ENCODE measurements at regions not wholly inside any gene's neighbourhood (a gene's known extent, or its start where the extent isn't known, plus 50 kb on each side); places are given as distances from the start of the nearest gene placed in this dataset.
"Not testable (repeated sequence)": the region's sequence is repeated elsewhere in the genome, so short reads cannot be mapped to it uniquely, and the experiment has no call there.

DNA sequence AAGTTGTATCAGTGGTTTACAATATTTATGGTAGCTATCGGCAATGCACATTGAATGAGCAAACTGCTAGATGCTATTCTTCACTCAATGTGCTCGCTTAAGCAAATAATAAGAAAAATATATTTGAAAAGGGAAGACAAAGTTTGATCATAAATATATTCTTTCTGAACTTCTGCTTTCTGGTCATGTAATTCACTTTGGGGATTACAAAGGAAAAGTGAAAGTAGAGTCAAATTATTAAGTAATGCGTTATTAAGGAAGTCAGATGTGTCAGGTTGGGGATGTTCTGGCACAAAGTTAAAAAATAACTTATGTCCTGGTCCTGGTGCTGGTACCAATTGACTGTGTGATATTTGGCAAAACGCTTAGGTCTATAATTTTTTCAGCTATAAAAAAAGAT is 98.0 kb upstream of the TRIM77 start:
- DNase-seq (ENCODE audit: extremely low spot score, insufficient read length, low read depth) (no peak), FAIRE-seq (no peak)

DNA sequence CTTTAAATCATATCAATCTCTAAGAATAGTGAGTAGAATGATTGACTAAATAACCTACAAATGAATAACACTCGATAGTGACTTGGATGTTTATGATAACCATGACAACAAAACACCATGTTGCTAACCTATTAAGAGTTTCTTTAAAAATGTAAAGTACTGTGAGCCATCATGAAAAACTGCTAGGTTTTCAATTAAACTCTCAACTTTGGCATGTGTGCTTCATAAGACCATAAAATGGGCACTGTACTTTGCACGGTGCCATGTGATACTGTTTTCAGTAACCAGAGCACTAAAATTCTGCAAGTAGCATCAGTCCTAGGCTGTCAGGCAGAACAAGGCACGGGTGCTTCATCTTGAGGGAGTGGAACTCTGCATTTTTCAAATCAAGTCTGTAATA is 96.2 kb upstream of the TRIM77 start:
- DNase-seq (ENCODE audit: extremely low spot score, insufficient read length, low read depth), result no peak
- no peak for FAIRE-seq

DNA sequence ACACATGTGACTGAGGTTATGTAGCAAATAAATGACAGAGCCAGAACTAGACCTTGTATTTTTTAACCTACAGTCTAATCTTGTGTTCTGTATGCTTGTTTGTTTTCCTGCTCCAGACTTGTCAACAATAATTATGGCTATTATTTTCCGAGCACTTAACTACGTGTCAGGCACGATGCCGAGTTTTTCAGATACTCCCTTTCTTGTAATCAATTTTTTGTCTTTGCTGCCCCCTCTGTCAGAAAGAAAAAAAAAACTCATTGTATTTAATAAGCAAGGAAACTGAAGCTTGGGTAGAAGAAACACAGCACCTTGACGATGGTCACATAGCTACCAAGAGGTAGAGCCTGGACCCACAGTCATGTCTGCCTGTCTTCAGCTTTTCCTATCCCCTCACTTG is 95.7 kb upstream of the TRIM77 start:
- DNase-seq (ENCODE audit: extremely low spot score, insufficient read length, low read depth); FAIRE-seq: not testable (repeated sequence)

DNA sequence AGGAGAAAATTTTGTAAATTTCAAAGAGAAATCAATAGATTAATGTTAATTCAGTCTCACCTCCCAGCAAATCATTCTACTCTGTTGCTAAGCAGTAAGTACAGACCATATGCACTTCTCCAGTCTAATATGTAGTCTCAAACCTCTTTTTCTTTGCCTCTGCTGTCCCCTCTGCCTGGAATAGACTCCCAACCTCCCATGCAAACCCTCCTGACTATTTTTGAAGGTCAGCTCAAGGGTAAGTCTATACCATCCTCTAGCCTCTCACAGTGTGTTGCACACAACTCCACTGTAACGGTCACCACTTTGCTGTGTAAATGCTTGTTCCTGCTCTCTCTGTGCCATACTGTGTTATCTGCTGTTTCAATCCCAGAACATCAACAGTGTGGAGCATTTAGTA is 94.5 kb upstream of the TRIM77 start:
- not testable (repeated sequence) for FAIRE-seq; DNase-seq (ENCODE audit: extremely low spot score, insufficient read length, low read depth)

DNA sequence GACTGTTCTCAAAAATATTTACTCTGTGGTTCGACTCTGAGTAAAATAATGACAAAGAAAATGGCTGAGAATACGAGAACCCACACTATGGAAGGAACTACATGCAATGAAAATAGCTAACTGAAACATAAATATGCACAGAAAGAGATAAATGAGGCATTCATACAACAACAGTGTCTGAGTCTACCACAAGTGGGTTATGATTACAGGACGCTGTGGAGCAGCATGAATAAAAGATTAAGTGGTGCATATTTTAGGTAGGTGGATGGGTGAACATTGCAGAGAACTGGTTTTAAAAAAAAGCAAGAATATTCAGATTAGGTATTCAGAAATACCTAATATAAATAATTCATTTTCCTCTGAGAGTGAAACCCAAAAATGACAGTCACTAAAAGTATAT is 93.9 kb upstream of the TRIM77 start:
- DNase-seq (ENCODE audit: extremely low spot score, insufficient read length, low read depth); FAIRE-seq: not testable (repeated sequence)

DNA sequence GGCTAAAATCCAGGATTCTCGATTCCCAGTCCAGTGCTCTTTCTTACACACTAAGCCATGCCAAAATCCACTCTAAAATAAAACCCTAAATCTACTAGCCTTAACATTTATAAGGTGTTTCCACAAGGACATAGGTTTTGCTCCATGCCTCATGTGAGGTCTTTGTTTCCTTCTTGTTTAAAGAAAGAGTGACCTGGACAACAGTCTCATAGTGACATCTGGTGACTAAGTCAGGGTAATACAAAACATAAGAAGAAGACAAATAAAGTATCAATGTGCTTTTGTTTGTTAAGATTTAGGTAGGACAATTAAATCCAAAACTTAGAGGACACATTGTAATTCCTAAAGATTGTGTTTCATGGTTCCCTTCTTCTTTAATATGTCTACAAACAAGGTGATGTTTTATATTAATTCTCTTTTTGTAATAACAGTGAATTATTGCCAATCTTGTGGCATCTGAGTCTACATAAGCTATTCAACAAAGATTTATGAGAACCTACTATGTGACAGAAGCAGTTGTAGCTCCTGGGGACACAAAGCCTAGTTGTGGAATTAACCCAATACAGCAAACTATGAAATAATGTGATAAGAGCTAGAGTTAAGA is 93.0 kb upstream of the TRIM77 start:
- not testable (repeated sequence) for DNase-seq (ENCODE audit: extremely low spot score, insufficient read length, low read depth)
- FAIRE-seq, result peak; percentile 81

DNA sequence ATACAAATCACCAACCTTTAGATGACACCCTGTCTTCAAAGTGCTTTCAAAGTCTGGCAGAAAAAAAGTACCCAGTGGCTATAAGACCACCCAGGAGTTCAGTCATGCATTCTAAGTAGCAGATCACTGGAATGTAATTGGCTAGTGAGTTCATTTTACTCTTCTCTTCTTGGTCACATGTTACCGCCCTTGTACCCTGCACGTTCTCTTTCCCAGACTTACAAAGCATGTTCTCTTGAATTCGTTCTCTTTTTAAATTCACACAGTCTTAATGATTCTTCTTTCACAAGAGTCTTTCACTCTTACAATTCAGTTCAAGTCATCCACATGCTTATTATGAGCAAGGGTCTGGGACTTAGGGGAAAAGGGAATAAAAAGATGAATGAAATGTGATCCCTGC is 89.4 kb upstream of the TRIM77 start:
- FAIRE-seq; DNase-seq (ENCODE audit: extremely low spot score, insufficient read length, low read depth): not testable (repeated sequence)

DNA sequence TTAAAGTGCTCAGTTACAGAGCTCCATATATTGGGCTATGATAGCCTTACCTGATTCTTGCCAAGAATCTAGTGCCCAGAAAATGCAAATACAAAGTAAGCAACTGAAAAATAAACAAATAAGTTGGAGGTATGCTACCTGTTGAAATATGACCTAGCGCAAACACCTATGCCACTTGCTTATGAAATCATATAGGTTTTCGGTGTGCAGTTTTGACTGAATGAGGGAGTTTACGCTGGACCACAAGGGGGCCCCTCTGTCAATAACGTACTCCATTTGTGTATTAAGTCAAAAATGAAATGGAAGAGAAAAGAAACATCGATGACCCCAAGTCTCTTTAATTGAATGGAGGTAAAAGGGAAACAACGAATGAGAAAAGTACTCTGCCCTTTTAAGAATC is 84.9 kb upstream of the TRIM77 start:
- DNase-seq (ENCODE audit: extremely low spot score, insufficient read length, low read depth), result no peak
- FAIRE-seq, result no peak

DNA sequence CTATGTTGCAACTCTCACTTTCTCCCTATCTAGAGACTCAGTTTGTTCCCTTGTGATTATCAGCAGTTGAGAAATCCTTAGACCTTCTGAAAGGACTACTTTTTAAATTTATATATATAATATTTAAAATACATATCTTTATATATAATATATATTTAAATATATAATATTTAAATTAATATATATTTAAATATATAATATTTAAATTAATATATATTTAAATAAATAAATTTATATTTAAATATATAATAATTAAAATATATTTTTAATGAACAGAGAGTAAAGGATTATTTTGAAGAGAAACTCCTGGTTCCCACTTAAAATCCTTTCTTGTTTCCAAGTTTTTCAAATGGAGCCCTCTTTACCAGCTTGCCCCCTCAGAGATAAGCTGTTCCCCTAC is 83.7 kb upstream of the TRIM77 start:
- DNase-seq (ENCODE audit: extremely low spot score, insufficient read length, low read depth) (no peak), FAIRE-seq (no peak)

DNA sequence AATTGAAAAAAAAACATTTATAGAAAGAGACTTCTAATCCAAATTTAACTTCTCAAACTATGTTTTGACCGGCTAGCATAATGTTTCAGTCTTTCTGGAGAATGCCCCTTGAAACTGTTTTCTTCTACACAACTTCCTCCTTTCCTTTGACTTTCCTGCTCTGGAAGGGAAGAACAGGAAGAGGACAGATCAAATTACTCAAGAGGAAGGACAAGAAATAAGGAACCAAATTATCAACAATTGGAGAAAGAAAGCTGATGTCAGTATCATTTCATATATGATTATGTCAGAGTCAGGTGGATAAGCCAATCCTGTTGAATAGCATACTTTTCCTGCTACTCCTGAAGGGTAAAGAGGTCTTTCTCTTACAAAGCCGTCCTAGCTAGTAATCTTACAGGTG is 83.2 kb upstream of the TRIM77 start:
- not testable (repeated sequence) for FAIRE-seq; DNase-seq (ENCODE audit: extremely low spot score, insufficient read length, low read depth)

DNA sequence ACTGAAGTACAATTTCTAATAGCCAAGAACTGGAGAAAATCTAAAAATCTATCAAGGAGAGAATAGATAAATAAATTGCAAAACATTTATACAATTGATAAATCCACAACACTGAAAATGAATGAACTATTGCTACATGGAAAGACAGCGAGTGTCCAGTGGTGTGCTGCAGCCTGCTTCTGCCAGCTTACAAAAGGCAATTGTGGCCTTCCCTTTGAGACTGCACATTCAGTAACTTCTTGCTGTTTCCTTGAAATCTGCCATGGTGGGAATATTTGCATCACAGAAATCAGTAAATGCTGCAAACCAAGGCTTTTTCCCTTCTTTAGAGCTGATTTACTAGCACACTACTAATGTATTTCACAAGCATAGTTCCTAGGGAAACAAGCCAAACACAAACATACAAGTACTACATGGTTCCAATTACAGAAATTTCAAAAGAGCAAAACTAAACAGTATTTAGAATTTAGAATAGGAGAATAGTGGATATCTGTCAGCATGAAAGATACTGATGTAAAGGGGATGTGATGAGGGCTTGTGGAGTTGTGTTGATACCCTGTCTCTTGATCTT is 76.9 kb upstream of the TRIM77 start:
- DNase-seq (ENCODE audit: extremely low spot score, insufficient read length, low read depth) (no peak), FAIRE-seq (no peak)

DNA sequence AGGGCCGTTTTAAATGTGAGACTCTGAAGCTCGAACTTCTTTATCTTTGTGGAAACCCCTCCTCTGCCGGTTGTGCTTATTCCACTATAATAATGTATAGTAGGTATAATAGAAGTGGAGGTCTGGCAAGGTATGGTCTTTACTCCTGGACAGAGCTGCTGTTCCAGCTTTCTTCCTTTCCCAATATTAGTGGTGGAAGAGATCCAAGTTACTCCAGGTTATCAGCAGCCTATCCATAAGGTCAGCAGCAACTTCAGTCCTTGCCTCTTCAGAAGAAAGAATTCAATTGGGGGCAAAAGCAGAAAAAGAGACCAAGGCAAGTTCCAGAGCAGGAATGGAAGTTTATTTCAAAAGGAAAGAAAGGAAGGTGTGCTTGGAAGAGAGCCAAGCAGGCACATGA is 69.3 kb upstream of the TRIM77 start:
- not testable (repeated sequence) for FAIRE-seq; DNase-seq (ENCODE audit: extremely low spot score, insufficient read length, low read depth)

DNA sequence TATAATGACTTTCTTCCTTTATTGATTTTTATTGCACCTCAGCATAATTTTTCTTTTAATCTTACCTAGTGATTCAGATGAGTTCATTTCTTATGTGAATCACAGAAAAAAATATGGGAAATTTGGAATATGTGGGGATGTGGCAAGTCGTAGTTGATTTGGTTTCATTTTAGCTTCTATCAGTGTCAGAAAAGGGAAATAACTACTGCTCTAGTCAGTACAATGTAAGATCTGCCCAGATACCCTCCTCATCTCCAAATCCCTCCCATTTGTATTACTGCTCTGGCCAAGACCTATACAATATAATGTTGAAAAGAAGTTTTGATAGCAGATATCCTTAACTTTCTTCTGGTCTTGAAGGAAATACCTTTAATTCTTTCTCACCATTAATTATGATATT is 61.9 kb upstream of the TRIM77 start:
- not testable (repeated sequence) for DNase-seq (ENCODE audit: extremely low spot score, insufficient read length, low read depth)
- peak; percentile 38 for FAIRE-seq

DNA sequence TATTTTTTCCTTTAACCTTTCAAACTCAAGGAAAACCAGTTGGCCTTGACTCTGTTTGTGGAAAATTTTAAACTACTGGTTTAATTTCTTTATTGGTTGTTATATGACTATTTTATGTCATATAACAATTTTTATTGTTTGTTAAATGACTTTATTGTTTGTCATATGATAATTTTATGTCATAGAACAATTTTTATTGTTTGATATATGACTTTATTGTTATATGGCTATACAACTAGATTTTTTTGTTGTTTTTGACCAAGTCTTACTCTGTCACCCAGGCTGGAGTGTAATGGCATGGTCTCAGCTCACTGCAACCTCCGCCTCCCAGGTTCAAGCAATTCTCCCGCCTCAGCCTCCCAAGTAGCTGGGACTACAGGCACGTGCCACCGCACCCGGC is 61.1 kb upstream of the TRIM77 start:
- FAIRE-seq; DNase-seq (ENCODE audit: extremely low spot score, insufficient read length, low read depth): not testable (repeated sequence)

DNA sequence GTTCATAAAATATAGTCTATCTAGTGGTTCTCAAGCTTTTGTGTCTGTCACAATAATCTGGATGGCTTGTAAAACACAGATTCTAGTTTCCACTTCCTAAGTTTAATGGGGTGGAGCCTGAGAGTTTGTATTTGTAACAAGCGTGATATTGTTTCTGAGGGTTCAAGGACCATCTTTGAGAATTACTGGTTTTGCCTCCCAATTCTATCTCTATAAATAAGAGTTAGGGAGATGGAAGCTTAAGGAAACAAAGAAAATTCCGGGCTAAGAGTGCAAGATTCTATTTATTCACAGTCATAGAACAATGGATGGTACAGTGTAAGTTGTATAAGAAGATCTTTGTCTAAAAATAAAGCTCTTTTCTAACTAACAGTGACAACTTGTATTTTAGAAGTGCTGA is 55.4 kb upstream of the TRIM77 start:
- not testable (repeated sequence) for FAIRE-seq; DNase-seq (ENCODE audit: extremely low spot score, insufficient read length, low read depth)

DNA sequence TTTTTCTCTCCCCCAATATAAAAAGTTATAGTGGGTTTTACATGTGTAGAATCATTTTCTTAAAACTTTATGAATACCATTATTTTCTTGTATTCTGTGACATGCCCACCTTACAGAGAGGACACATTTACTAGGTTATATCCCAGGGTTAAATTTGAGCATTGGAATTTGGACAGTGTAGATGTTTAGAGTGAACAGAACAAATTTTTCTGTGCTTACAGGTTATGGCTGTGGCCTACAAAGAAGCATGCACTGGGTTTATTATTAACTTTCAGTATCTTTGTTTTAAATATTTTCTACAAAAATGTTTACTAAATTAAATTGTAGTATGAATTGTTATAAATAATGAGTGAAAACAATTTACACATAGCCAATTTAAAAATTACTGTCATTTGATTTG is 51.3 kb upstream of the TRIM77 start:
- not testable (repeated sequence) for DNase-seq (ENCODE audit: extremely low spot score, insufficient read length, low read depth); FAIRE-seq

DNA sequence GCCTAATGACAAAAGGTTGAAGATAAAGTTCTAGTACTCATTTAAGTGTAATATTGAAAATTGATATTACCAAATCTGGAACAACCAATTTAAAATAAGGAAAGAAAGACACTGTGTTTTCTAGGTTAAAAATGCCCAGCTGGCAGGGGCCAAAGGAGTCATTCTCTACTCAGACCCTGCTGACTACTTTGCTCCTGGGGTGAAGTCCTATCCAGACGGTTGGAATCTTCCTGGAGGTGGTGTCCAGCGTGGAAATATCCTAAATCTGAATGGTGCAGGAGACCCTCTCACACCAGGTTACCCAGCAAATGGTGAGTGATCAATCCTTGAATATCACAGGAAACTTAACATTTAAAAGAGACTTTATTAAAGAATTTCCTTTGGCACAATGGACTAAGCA is 50.7 kb upstream of the TRIM77 start:
- FAIRE-seq; DNase-seq (ENCODE audit: extremely low spot score, insufficient read length, low read depth): not testable (repeated sequence)

DNA sequence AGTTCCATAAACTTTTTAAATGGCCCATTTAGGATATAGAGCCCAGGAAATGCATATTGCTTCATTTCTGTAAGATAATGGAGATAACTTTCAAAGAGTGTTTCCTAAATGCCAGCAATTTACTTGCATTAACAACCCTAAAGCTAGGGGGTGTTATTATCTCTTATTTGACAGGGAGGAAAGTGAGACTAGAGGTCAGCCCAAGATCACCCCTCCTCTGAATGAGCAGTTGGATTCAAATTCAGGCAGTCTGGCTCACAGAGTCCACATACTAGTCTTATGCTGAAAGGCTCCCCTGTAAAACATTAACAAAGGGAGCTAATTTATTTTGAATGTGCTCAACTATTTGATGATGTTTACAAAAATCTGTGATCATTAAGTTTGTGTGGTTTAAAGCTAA is 49.9 kb upstream of the TRIM77 start:
- DNase-seq (ENCODE audit: extremely low spot score, insufficient read length, low read depth), result no peak
- FAIRE-seq, result no peak
